ENCODE measurements at regions not wholly inside any gene's neighbourhood (a gene's known extent, or its start where the extent isn't known, plus 50 kb on each side); places are given as distances from the start of the nearest gene placed in this dataset.
"Not testable (repeated sequence)": the region's sequence is repeated elsewhere in the genome, so short reads cannot be mapped to it uniquely, and the experiment has no call there.

DNA sequence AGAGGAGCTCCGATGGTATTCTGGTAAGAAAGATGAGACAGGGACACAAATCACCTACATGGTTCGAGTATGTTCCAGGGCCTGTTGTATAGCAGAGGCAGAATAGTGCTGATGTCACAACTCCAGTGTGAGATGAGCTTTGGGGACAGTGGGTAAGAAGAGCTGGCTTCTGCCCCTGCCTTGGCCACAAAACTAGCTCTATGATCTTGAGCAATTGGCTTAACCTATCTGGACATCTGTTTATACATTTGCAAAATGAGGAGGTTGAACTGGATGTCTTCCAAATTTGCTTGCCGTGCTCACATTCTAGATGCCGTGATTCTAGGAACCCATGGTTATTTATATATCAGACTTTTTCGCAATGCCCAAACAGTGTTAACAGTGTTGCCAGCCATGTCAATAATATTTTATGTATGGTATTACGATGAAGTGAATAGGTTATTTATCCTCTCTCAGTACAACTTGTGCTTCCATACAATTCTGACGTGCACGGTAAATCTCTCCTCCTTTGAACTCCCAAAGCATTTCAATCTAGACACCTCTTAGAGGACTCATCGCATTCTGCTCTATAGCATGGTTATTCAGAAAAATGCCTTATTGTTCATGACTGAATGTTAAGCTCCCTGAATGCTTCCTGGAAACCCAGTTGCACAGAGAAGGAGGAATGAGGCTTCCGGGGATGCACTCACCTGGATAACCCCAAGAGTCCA lies 316.0 kb downstream of the FOXO1 start:
- DNase-seq, result no peak

DNA sequence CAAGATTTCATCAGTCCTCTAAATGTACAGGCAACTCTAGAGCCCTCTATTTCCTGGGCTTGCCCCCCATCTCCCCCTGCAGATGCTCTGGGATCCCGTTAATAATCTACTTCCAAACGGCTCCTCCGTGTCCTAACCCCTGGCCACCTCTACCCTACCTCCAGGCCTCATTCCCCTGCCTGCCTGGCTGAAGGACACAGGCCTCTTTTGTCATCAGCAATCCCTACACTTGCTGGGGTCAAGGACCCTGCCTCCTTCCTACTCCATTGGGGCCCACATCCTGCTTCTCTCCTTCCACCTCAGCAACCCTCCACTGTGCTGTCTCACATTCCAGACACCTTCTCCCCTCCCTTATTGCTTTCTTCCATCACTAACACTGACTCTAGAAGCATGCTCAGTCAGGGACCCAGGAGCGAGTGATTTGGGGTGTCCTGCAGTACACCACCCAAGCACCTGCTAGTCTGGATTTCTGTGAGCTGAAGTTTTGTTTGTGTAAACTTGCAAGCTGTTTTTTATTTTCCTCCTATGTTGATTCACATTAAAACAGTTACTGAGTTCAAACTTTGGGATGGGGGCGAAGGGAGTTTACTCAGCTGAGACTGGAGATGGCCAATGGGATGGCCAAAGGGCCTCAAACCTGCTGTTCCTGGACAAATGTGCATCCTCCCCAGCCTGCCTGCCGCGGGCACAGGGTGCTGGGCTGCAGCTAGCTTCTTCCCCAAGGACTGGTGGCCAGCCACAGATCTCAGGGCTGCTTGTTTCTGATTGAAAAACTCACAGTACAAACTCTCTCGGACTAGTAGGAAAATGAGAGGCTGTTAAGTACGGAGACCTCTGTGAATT lies 314.7 kb downstream of the FOXO1 start:
- no peak for DNase-seq

DNA sequence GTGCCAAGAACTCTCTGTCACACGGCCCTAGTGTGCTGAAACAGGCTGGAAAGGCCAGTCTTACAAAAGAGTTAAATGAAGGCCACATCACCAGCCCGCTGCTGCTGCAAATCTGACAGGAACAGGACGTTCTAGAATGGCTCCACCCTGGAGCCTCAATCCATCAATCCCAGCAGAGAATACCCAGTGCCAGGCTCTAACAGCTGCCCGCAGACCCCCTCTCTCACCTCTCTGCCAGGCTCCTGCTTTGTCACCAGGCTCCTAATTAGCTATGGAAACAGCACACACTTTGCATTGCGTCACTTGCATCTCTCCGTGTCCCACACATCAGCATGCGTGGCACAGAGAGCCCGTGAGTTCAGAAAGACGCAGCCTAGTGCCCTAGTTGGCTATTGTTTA lies 314.1 kb downstream of the FOXO1 start:
- DNase-seq, result no peak

DNA sequence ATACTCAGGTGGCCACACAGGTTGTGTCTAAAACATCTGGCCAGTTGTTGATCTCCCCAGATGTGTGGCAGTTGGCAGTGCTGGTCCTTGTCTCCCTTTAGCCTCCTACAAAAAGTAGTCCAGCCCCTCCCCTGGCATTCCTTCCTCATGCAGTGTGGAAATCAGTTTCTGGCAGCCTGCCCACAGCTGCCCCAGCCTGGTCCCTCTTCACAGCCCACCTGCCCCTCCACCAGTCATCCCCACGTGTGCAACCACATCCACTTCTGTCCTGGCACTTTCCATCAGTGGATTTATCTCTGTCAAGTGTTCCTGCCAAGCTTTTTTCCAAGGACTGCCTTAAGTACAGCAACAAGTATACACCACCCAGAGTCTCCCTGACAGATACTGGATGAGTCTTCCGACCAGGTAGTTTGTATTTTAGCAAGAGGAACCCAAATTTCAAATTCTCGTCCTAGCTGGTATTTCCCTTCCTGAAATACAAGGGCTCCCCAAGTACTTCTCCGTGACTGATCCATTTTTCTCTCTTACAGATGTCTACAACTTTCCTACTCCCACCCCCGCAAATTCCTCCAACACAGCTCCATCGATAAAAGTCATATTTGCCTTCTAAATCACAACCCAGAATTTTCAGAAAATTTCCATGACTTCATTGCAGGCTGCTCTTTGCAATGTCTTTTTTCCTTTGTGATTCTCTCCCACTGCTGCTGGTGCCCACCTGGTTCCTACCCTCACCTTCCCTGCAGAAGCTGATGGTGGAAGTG lies 313.5 kb downstream of the FOXO1 start:
- no peak for DNase-seq

DNA sequence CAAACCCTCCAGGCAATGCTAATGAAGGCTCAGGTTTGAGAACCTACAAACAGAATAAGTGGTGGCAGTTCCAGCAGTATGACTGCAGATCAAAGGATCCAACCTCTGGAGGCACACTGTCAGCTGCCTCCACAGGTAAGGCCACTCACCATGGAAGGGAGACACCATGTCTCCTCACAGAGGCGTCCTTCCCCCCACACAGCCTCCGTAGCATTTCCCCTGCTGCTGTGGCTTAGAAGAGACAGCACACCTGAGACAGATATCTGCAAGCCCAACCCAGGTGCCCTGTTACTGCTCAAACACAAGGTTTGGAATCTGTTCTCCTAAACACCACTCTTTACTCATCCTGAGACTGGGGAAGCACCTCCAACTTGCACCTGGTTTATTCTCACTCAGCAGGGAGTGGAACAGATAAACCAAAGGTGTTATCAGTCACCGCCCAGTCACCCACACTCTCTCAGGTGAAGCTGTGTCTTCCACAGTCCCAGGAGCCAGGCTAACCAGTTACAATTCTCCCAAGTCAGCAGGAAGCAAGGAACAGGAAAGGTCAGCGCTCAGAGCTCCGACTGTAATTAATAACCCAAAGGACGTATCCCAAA lies 311.2 kb downstream of the FOXO1 start:
- no peak for DNase-seq

DNA sequence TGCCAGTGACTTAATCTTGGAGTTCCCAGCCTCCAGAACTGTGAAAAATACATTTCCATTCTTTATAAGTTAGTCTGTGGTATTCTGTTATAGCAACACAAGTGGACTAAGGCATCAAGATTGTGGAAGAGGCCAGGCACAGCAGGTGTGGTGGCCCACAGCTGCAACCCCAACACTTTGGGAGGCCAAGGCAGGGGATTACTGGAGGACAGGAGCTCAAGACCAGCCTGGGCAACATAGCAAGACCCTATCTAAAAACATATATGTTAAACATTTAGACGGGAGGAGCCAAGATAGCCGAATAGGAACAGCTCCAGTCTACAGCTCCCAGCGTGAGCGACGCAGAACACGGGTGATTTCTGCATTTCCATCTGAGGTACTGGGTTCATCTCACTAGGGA lies 310.4 kb downstream of the FOXO1 start:
- DNase-seq, result no peak

DNA sequence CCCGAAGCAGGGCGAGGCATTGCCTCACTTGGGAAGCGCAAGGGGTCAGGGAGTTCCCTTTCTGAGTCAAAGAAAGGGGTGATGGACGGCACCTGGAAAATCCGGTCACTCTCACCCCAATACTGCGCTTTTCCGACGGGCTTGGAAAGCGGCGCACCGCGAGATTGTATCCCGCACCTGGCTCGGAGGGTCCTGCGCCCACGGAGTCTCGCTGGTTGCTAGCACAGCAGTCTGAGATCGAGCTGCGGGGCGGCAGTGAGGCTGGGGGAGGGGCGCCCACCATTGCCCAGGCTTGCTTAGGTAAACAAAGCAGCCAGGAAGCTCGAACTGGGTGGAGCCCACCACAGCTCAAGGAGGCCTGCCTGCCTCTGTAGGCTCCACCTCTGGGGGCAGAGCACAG lies 310.0 kb downstream of the FOXO1 start:
- not testable (repeated sequence) for DNase-seq

DNA sequence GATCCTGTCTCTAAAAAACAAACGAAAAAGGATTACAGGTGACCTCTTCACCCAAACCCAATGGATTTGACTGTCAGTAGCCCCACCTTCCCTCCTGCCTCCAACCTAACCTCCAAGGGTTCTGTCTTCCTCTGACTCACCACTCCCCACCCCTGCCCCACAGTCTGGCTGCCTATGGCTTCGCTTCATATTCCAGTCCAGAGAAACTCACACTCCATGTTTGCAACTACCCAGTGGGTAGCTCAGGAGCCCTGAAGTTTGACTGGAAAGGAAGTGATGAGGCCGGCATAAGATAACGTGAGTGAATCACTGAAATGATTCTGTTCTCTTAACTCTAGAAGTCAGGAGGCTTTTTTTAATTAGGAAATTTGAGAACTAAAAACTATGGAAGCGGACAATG lies 303.9 kb downstream of the FOXO1 start:
- no peak for DNase-seq

DNA sequence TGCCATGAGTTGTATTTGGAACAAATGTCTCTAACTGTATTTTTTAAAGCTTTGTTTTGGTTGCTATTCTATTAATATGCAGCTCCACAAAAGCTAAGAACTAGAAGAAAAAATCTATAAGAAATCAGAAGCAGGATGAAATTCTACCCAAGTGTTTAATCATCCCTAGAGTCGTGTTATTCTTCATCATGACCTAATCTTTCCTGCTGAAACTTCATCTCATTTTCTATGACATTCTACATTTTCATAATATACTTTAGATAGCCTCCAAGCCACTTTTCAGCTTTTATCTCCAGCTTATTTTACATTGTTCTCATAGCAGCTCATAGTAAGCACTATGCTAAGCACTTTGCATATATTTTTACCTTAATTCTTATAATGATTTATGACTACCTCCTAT lies 302.8 kb downstream of the FOXO1 start:
- DNase-seq, result no peak

DNA sequence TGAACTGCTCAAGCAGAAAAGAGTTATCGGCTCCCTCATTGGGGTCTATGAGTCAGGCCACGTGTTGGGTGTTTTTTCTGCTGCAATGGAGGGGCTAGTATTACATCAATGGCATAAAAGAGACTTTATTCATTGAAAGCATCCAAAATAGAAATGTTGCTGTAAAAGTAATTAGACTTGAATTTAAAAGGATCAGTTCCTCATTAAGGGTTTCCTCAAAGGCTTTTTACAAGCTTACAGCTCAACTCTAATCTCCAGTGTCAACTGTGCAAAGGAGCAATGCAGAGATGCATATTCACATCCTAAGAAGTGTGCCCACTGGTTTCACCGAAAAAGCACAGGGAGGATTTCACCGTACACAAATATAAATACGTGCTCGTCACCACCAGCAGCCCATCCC lies 300.3 kb downstream of the FOXO1 start:
- DNase-seq, result no peak

DNA sequence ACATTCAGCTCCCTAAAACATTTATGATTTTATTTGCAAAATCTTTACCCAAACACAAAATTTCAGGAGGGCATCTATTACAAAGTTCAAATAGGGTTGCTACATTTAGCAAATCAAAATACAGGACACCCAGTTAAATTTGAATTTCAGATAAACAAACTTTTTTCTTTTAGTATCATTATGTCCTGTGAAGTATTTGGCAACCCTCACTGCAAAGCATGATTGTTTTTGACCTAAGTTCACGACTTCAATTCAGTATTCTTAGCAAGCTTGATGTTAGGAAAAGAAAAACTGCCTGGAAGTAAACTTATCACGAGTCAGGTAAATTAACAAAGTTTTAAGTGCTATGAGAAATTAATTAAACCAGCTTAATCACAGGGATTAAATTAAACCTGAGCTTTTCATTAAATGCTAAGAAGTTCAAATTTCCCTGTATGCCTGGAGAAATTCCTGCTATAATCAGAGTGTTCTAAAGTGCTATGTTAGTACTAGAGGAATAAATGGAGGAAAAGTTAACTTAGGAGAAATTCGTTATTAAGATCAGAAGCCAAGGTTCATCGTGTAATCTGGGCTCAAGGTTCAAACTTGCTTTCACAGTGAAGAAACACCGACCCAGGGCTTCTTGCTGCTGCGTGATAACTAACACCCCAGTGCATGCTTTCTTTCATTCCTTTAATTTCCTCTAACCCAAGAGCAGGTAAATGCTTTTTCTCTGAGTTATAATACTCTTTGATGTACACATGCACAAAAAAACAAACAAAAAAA lies 298.1 kb downstream of the FOXO1 start:
- no peak for DNase-seq

DNA sequence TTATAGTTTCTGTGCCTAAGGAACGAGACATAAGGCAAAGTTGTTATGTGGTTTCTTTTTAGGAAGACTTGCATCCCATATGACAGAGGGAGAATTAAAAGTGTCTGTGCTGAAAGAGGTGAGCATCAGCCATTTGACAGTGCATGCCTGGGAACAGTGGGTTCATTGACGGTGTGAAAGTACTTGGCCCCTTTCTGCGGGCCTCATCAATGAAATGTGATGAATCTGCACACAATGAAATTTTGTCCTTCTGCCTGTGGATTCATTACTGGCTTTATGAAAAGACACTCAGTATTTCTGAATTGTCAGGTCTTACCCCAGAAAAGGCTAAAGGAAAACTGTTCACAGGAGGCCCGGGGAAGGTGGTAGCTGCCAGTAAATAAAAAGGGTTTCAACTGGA lies 295.8 kb downstream of the FOXO1 start:
- DNase-seq, result no peak

DNA sequence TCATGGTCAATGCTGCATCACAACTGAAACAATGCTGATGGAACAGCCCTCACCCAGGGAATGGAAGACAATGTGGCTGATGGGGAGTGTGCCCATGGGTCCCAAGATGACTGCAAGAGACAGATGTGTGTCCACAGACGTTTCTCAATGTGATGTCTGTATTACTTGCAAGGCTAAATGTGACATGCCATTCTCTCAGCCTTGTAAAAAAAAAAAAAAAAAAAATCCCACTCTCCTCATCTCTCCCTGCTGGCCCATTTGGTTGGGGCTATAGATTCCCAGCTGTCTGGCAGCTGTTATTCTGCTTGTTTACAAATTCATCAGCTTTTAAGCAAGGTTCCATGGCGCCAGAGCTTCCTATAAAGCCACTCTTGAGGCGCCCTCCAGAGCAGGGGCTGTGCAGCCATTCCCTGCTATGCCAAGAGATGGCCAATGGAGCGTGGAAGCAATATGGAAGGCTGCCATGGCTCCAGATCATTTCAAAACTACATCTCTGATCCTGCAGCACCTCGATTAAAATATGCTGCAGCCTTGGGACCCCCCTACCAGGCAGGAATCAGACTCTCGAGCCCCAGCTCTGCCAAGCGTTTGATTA lies 294.8 kb downstream of the FOXO1 start:
- DNase-seq, result peak; percentile 3

DNA sequence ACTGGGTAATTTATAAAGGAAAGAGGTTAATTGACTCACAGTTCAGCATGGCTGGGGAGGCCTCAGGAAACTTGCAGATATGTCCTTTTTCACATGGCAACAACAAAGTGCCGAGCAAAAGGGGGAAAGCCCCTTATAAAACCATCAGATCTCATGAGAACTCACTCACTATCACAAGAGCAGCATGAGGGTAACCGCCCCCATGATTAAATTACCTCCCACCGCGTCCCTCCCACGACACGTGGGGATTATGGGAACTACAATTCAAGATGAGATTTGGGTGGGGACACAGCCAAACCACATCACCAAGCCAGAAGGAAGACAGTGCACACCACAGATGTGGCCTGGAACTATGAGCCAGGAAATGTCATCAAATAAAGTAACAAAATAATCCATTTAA lies 292.8 kb downstream of the FOXO1 start:
- DNase-seq, result not testable (repeated sequence)

DNA sequence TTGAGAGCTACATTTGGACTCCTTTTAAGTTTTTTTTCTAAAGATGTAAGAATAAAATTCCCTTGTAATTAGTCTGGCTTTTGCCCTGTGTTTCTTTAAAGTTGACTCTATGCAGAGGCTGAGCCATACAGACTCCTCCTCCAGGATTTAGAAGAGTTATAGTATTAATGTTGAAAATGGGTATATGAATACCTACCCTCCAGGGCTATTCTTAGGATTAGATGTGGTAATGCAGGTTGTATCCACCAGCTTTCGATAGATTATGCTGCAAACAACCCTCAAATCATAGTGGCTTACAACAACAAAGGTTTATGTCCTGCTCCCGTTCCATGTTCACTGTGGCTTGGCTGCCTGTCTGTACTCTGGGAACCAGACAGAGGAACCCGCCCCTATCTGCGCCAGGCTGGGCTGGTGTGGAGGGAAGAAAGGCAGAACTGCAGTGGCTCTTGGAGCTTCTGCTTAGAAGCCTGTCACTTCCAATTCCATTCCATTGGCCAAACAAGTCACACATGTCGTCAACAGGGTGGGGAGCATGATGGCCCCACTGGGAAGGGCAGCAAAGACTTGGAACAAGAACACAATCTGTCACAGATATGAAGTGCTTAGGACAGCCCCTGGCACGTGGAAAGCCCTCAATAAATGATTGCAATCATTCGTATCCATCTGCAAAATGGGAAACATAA lies 290.8 kb downstream of the FOXO1 start:
- DNase-seq, result no peak

DNA sequence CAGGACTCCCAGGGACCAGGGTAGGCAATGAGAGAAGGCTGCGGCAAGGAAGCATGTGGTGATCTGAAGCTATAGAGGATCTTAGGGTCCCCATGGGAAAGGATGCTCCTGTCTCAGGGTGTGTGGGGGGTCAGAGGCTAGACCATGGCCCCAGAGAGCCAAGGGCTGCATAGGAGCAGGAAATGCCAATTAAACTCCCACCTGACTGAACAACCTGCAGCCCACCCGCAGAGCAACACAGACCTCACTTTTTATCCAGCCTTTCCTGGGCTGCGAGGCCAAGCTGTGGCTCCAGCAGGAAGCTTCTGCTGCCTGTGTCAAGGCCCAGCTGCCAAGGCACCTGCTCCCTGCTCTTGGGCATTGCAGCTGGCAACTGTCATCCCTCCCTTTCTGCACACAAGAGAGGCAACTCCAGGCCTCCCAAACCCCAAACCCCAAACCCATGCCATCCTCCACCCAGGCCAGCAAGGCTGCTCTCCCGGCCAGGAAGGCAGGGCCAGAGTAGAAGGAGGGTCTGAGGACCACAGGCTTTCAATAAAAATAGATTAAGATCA lies 290.1 kb downstream of the FOXO1 start:
- no peak for DNase-seq

DNA sequence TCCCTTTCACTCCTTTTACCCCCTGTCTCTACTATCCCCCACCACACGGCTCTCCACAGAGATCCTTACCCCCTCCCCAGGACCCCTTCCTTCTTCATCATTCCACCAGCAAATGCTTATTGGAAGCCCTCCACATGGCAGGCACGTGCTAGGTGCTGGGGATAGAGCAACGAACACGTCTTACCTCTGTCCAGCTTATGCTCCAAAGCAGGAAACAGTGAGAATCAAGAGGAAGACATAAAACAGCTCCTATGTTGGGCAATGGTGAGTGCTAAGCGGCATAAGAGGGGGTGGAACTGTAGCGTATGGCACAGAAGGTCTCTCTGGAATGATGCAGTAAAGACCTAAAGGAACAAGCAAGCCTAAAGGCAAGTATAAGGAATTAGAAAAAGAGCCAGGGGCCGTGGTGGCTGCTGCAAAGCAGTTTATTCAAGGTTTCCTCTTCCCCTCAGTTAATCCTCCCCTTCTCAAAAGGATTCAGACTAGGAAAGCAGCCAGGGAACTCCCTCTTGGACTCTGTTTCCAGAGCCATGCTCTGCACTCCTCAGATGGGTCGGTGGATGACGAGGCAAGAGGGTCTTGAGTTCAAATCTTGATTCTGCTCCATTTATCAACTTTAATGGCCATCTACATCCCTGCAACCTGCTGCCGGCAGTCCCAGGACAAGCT lies 289.4 kb downstream of the FOXO1 start:
- no peak for DNase-seq

DNA sequence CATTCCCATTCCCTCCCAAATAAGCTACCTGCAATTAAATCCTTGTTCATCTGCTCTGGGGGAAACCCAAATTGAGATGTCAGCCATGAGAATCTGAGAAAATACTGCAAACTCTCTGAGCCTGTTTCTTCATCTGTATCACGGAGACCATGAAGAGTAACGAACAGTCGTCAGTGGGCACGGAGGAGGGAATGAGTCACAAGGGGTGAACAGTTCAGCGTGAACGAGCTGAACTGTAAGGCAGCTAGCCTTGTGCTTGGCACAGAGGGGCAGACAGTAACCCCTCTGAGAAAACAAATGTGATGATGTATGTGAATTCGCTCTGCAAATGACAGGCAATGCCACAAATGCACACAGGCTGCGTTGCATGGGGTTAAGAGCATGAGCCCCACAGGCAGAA lies 288.7 kb downstream of the FOXO1 start:
- no peak for DNase-seq

DNA sequence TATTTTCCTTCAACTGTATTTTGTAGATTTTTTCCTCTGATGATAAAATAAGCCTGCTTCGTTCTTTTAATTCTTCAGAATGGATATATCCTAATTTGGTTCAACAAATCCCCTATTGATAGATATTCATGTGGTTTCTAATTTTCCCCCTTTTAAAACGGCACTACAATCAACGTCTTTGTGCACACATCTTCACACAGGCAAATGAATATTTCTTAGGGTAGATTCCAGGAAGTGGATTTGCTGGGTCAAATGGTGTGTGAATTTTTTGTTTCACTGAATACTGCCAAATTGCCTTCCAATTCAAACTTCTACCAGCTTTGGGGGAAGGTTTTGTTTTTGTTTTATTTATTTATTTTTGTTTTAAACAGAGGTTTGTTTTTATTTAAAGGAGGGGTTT lies 287.2 kb downstream of the FOXO1 start:
- DNase-seq, result no peak

DNA sequence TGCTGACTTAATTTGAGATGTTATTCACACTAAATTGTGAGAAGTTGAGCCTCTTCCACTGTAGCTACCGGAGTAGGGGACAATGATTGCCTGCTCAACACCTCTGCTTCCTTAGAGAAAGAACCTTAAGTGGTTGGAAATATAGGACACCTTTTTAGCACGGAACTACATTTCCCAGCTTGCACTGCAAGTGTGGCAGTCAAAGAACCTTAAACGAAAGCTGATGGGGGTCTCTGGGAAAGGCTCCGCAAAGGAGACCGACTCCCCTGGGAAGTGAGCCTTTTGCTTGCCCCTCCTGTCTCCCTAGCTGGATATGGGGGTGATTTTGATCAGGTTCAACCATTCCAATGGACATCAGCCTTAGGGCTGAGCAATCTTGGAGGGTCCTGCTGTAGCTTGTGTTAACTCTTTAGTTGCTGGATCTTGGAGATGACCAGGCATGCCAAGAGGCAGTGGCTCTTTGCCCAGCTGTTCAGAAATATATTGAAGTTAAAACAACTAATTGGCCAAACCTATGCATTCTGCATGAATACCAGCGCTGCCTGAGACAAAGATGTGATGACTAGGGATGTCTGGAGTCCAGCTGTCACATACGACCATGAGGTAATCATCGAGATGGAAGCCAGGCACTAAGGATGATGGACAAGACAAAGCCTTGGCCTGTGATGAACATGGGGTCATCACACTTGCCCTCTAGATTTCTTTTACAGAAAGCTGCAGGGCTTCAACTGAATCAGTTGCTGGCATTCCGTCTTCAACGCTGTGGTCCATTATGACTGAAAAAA lies 286.5 kb downstream of the FOXO1 start:
- no peak for DNase-seq
